Natural killer cell (primary cell): ENCODE measurements at regions not wholly inside any gene's neighbourhood (a gene's known extent, or its start where the extent isn't known, plus 50 kb on each side); places are given as distances from the start of the nearest gene placed in this dataset.

Experiments
- ATAC-seq, 3 donors: fragments of 150-1000 bp in 2 of 3; fragments of 200-7000 bp in 1 of 3; cut with Tn5 transposase; 1 replicate in 1 of 3; 2 replicates in 2 of 3; pipeline ENCODE4 v1.10.0; 2021; ENCODE audit warnings: mild to moderate bottlenecking in 2 of 3, moderate library complexity in 2 of 3
- DNase-seq, 2 donors: peaks; one replicate each; pipeline versions ENCODE4 v3.0.0 to v3.0.0-alpha.2; 2013 to 2021; ENCODE audit warnings: mixed read lengths in 1 of 2
- H3K27ac ChIP-seq: one replicate; pipeline ENCODE4 v1.5.1; 2013; ENCODE audit warnings: mild to moderate bottlenecking, low read length
- H3K27me3 ChIP-seq: one replicate; pipeline ENCODE4 v1.6.1; 2013; ENCODE audit warnings: low read length; ENCODE audit not compliant: control insufficient read depth, insufficient read depth
- H3K36me3 ChIP-seq: one replicate; pipeline ENCODE4 v1.6.1; 2013; ENCODE audit warnings: low read length; ENCODE audit not compliant: control insufficient read depth, insufficient read depth
- H3K4me1 ChIP-seq: one replicate; pipeline ENCODE4 v1.6.1; 2013; ENCODE audit warnings: low read length; ENCODE audit not compliant: control insufficient read depth, insufficient read depth
- H3K4me3 ChIP-seq: one replicate; pipeline ENCODE4 v1.5.1; 2013; ENCODE audit warnings: low read length
- H3K9me3 ChIP-seq: one replicate; pipeline ENCODE4 v1.6.1; 2013; ENCODE audit warnings: low read length; ENCODE audit not compliant: control insufficient read depth, insufficient read depth
- H3K27ac Mint-ChIP-seq, 2 donors: one replicate each; pipeline ENCODE4 v1.8.0; 2022; ENCODE audit warnings: mild to moderate bottlenecking in 2 of 2, mixed read lengths in 2 of 2, moderate library complexity in 1 of 2
- H3K27me3 Mint-ChIP-seq, 2 donors: one replicate each; pipeline ENCODE4 v1.8.0; 2022; ENCODE audit warnings: low read depth in 2 of 2, mixed read lengths in 2 of 2
- H3K36me3 Mint-ChIP-seq: one replicate; pipeline ENCODE4 v1.8.0; 2022; ENCODE audit warnings: mixed read lengths
- H3K4me1 Mint-ChIP-seq, 2 donors: one replicate each; pipeline ENCODE4 v1.8.0; 2022; ENCODE audit warnings: mixed read lengths in 2 of 2
- H3K4me3 Mint-ChIP-seq: one replicate; pipeline ENCODE4 v1.8.0; 2022; ENCODE audit warnings: mild to moderate bottlenecking, moderate library complexity, mixed read lengths
- H3K9me3 Mint-ChIP-seq, 2 donors: one replicate each; pipeline ENCODE4 v1.8.0; 2022; ENCODE audit warnings: mixed read lengths in 2 of 2
- CTCF ChIP-seq: fragments of 200-600 bp; IDR thresholded peaks from one replicate; pipeline ENCODE4 v1.8.0; 2022; ENCODE audit warnings: antibody characterized with exemption
- WGBS: methylation state at CpG from one replicate; pipeline ENCODE4 v1.1.7; 2013; ENCODE audit warnings: missing lambda C conversion rate; ENCODE audit not compliant: insufficient coverage; 5-methylcytosine and 5-hydroxymethylcytosine counted together
- intact Hi-C: fragments of 100-400 bp; cut with micrococcal nuclease; formaldehyde crosslinking; loops from one replicate; pipeline ENCODE4 v1.14.2; 2022

GRCh38 chrY:8094429-8094828 lies 1182.9 kb upstream of the AMELY start:
- no peak overlapping the region for H3K27ac ChIP-seq
- Mint-ChIP-seq H3K4me1 (no peaks in the 10 kb centered on the region), H3K36me3 (no peaks in the 10 kb centered on the region), H3K27ac (no peak overlapping the region), H3K9me3 (peaks cover 0 to 3% of the 10 kb centered on the region in 2 donors), H3K4me3 (no peak overlapping the region), H3K27me3 (no peaks in the 10 kb centered on the region)
- H3K27me3 ChIP-seq, result no peaks in the 10 kb centered on the region
- ATAC-seq, result no peak
- intact Hi-C loops, result no loop called here
- H3K36me3 ChIP-seq, result no peaks in the 10 kb centered on the region
- no peak for TF ChIP-seq CTCF
- H3K4me1 ChIP-seq, result no peaks in the 10 kb centered on the region
- DNase-seq, result no peak
- no peaks in the 10 kb centered on the region for H3K9me3 ChIP-seq
- WGBS, result no CpG with 5 or more reads among the region's 1 CpG
- H3K4me3 ChIP-seq, result no peak overlapping the region

- H3K27ac ChIP-seq, result no peak overlapping the region
- H3K4me3 Mint-ChIP-seq, result no peak overlapping the region
- no peak for DNase-seq
- no peak for ATAC-seq
- H3K36me3 ChIP-seq, result no peaks in the 10 kb centered on the region
- no peaks in the 10 kb centered on the region for H3K27me3 Mint-ChIP-seq
- no peak overlapping the region for H3K4me3 ChIP-seq
- WGBS, result 100% methylated on average over 1 of the region's 1 CpG
- no peak overlapping the region for H3K27ac Mint-ChIP-seq
- no peak for TF ChIP-seq CTCF
- H3K9me3 Mint-ChIP-seq, result no peaks in the 10 kb centered on the region
- H3K27me3 ChIP-seq, result no peaks in the 10 kb centered on the region
- H3K4me1 ChIP-seq, result no peaks in the 10 kb centered on the region
- intact Hi-C loops, result no loop called here
- H3K4me1 Mint-ChIP-seq, result no peaks in the 10 kb centered on the region
- H3K36me3 Mint-ChIP-seq, result no peaks in the 10 kb centered on the region
- no peaks in the 10 kb centered on the region for H3K9me3 ChIP-seq
These were observed 1181.4 kb upstream of the AMELY start for GRCh38 chrY:8092926-8093325.

- Mint-ChIP-seq H3K4me1 (no peaks in the 10 kb centered on the region), H3K27ac (no peak overlapping the region), H3K4me3 (no peak overlapping the region), H3K36me3 (no peaks in the 10 kb centered on the region), H3K27me3 (no peaks in the 10 kb centered on the region), H3K9me3 (no peaks in the 10 kb centered on the region)
- ATAC-seq (no peak), DNase-seq (no peak)
- Histone ChIP-seq H3K4me3 (no peak overlapping the region), H3K36me3 (no peaks in the 10 kb centered on the region), H3K27ac (no peak overlapping the region), H3K9me3 (no peaks in the 10 kb centered on the region), H3K4me1 (no peaks in the 10 kb centered on the region), H3K27me3 (no peaks in the 10 kb centered on the region)
- intact Hi-C loops, result no loop called here
- no peak for TF ChIP-seq CTCF
These were observed 1174.4 kb upstream of the AMELY start for GRCh38 chrY:8085925-8086324.

- no peak overlapping the region for H3K27ac Mint-ChIP-seq
These were observed 1172.6 kb upstream of the AMELY start for GRCh38 chrY:8084192-8084591.

More at GRCh38 chrY:8084192-8084591, 1172.6 kb upstream of the AMELY start:
- DNase-seq (no peak), ATAC-seq (no peak)
- Histone ChIP-seq H3K27ac (no peak overlapping the region), H3K4me3 (no peak overlapping the region), H3K4me1 (no peaks in the 10 kb centered on the region), H3K36me3 (no peaks in the 10 kb centered on the region), H3K9me3 (no peaks in the 10 kb centered on the region), H3K27me3 (no peaks in the 10 kb centered on the region)
- intact Hi-C loops, result no loop called here
- Mint-ChIP-seq H3K4me3 (no peak overlapping the region), H3K4me1 (no peaks in the 10 kb centered on the region), H3K27me3 (no peaks in the 10 kb centered on the region), H3K36me3 (no peaks in the 10 kb centered on the region), H3K9me3 (no peaks in the 10 kb centered on the region)
- no peak for TF ChIP-seq CTCF
- 100% methylated on average over 2 of the region's 2 CpGs for WGBS
